GM18858 (cell line): ENCODE measurements at regions not wholly inside any gene's neighbourhood (a gene's known extent, or its start where the extent isn't known, plus 50 kb on each side); places are given as distances from the start of the nearest gene placed in this dataset.
"Not testable (repeated sequence)": the region's sequence is repeated elsewhere in the genome, so short reads cannot be mapped to it uniquely, and the experiment has no call there.

Experiments used
- ATAC-seq: cut with Tn5 transposase; IDR thresholded peaks from one replicate; pipeline ENCODE4 v1.9.1; 2021; ENCODE audit not compliant: unreplicated experiment

- no peak for ATAC-seq
These were observed 137.2 kb upstream of the CENPW start for GRCh38 chr6:126202707-126203106.

- no peak for ATAC-seq
These were observed 135.8 kb upstream of the CENPW start for GRCh38 chr6:126204126-126204525.

- ATAC-seq = no peak
These were observed 135.3 kb upstream of the CENPW start for GRCh38 chr6:126204598-126204997.

DNA sequence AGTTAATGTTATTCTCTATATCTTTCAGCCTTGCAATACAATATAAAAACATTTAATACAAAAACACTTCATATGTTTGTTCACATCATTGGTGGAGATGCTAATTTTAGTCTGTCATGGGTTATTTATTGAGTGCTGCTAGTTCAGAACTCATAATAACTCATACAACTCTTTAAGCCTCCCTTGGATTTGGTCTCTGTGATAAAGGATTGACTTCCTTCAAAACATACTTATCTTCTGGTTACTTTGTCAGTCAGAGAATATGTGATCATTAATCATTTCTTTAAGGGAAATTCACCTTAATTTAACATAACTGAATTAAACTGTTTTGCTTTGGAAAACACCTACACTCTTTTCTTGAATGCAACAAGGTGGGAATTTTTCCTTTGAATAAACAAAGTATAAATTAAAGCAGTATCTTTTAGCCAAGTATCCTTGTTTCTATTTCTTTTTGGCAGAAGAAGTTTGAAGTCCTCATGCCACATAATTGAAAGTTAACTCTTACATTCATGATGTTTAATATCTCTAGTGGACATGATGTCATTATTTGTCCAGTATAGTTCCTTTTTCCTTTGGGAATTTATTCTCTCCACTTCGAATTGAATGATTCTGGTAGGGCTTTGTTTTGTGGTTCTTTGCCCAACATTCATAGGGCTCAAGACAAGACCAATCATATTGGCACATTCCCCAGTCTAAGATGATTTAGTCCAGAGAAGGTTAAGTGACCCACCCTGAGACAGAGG, 133.2 kb upstream of the CENPW start:
- ATAC-seq = no peak

DNA sequence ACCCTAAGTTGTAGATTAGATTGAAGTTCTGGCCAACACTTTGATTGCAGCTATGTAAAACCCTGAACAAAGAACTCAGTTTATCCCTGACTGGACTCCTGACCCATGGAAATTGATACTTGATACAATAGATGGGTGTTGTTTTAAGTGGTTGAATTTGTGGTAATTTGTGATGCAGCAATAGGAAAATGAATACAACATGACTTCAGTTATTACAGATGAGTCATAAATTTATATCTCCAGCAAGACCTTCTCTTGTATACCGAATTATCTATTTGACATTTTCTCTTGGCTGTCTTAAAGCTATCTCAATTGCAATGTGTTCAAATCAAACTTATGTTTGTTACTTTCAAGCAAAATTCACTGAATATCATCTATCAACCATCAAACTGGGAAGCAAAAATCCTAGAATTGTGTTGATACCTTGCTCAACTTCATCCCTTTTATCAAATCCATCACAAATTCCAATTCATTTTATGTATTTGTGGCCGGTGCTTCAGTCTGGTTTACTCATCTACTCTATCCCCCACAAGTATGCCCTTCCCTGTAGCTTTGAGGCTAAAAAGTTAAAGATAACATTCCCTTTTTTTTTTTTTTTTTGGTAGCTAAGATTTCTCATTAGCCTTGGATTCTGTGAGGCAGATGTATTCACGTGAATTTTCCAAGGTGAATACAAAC, 129.4 kb upstream of the CENPW start:
- ATAC-seq = no peak

- ATAC-seq = no peak
These were observed 122.4 kb upstream of the CENPW start for GRCh38 chr6:126217497-126217896.

DNA sequence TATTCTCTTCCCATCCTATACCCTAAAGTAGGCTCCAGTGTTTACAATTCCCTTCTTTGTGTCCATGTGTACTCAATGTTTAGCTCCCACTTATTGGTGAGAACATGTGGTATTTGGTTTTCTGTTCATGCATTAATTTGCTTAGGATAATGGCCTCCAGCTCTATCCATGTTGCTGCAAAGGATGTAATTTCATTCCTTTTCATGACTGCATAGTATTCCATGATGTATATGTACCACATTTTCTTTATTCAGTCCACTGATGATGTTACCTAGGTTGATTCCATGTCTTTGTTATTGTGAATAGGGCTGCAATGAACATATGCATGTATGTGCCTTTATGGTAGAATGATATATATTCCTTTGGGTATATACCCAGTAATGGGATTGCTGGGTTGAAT, 119.0 kb upstream of the CENPW start:
- ATAC-seq = not testable (repeated sequence)

GRCh38 chr6:126227833-126228702, 111.8 kb upstream of the CENPW start:
- ATAC-seq = no peak

DNA sequence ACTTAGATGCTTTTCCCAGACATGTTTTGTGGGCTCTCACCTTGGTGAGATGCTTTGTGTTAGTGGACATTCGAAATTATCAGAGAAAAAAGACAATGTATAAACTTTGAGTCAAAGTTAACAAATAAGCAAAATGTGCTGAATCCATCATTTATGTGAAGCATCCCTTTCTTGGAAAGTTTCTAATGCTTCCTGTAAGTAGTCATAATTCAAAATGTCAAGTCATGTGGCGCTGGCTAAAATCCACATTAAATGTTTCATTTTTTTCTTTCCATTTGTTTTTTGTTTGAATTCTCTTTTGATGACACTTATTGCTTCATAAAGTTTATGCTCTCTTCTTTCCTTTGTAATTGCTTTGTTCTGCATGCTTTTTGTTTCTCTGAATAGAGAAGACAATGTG, 107.2 kb upstream of the CENPW start:
- ATAC-seq = no peak

- ATAC-seq = no peak
These were observed 106.7 kb upstream of the CENPW start for GRCh38 chr6:126233192-126233591.

DNA sequence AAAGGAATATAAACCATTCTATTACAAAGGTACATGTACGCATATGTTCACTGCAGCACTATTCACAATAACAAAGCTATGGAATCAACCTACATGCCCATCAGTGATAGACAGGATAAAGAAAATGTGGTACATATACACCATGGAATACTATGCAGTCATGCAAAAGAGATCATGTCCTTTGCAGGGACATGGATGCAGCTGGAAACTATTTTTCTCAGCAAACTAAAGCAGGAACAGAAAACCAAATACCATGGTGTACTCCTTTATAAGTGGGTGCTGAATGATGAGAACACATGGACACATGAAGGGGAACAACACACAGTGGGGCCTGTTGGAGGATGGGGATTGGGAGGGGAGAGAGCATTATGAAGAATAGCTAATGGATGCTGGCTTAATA, 104.6 kb upstream of the CENPW start:
- ATAC-seq = no peak

DNA sequence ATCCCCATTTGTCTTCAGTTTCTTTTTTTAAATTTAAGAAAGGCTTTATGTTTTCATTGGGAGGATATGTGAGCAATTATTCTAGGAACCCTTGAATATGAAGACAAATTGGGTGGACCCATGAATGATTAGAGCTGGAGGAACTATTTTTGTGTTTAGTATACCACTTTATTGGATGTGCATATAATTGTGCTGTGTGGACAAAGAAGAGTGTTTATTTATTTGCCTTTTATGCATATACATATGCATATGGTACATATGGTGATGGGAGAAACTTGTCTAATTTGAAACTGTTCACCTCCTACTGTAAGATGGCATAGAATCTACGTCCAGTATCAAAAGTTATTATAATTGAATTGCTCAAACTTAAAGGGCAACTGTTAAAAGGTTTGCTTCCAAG, 94.8 kb upstream of the CENPW start:
- no peak for ATAC-seq

DNA sequence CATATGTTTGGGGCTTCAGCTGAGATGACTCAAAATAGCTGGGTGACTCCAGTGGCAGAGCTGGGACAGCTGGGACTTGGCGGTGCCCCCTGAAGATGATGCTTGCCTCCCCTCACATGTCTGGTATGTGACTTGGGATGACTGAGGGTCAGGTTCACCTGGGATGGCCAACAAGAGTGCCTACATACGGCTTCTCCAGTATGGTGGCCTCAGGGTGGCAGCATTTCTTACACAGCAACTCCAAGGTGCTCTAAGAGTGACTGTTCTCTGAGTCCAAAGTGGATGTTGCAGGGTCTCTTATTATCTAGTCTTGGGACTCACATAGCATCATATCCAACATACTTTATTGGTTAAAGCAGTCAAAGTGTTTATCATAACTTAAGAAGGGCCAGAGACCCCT, 87.8 kb upstream of the CENPW start:
- no peak for ATAC-seq

GRCh38 chr6:126253431-126253830, 86.5 kb upstream of the CENPW start:
- ATAC-seq = no peak

DNA sequence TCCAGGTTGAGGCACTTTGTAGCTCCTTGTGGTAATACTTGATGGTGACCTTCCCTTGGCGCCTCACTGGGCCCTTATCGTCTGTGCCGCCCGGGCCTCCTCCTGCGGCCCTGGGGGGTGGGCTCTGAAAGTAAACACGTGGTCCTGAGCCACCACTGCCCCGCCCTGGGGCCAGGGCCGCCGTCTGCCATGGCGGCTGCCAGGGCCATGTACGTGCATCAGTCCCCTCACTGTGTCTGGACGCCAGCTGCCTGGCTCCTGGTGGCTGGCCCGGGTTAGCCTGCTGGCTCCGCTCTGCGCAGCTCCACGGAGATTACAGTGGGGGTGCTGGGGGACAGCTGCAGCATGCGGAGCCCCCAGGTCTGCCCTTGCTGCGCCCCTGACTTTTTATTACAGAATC, 81.8 kb upstream of the CENPW start:
- no peak for ATAC-seq

- no peak for ATAC-seq
These were observed 78.0 kb upstream of the CENPW start for GRCh38 chr6:126261792-126262421.

DNA sequence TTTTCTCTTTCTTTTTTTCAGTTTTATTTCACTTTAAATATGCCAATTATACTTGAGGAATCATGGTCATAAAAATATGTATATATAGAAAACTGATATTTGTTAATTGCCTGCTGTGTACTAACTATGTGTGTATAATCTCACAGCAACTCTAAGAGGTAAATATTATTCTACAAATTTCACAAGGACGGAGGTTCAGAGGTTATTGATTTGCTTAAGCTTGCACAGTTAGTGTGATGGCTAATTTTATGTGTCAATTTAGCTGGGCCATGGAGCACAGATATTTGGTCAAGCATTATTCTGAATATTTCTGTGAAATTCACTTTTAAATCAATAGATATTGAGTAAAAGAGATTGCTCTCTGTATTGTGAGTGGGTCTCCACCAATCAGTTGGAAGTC, 75.7 kb upstream of the CENPW start:
- no peak for ATAC-seq

GRCh38 chr6:126266664-126267063, 73.3 kb upstream of the CENPW start:
- no peak for ATAC-seq

- ATAC-seq = no peak
These were observed 72.3 kb upstream of the CENPW start for GRCh38 chr6:126267626-126268025.

DNA sequence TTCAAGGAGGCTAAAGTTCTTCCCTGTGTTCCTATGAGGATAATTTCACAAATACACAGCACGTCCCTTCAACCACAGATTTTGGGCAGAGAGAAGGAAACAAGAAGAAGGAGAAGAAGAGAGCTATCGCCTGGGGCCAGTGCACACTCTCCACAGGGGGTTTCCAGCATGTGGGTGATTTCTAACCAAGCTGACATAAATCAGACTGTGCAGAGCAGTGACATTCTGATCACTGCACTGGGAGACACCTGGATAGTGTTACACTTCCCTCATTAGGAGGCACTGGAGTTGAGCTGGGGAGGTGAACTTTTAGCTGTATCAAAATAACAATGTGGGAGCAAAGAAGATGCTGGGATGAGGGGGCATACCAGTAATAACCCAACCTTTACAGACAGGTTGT, 71.8 kb upstream of the CENPW start:
- ATAC-seq = peak; percentile 86

- no peak for ATAC-seq
These were observed 59.6 kb upstream of the CENPW start for GRCh38 chr6:126280287-126280686.
